Stimulated activated CD4-positive, alpha-beta T cell treated with anti-CD3 and anti-CD28 coated beads, Interleukin-12 subunit alpha, Interleukin-12 subunit beta, amount 100 ng/mL, for 24 hours (primary cell): ENCODE measurements at regions not wholly inside any gene's neighbourhood (a gene's known extent, or its start where the extent isn't known, plus 50 kb on each side); places are given as distances from the start of the nearest gene placed in this dataset.

Experiments
- DNase-seq, 2 experiments: peaks; one replicate each; pipeline ENCODE4 v3.0.0-alpha.2; 2020; ENCODE audit warnings: low read depth in 2 of 2

DNA sequence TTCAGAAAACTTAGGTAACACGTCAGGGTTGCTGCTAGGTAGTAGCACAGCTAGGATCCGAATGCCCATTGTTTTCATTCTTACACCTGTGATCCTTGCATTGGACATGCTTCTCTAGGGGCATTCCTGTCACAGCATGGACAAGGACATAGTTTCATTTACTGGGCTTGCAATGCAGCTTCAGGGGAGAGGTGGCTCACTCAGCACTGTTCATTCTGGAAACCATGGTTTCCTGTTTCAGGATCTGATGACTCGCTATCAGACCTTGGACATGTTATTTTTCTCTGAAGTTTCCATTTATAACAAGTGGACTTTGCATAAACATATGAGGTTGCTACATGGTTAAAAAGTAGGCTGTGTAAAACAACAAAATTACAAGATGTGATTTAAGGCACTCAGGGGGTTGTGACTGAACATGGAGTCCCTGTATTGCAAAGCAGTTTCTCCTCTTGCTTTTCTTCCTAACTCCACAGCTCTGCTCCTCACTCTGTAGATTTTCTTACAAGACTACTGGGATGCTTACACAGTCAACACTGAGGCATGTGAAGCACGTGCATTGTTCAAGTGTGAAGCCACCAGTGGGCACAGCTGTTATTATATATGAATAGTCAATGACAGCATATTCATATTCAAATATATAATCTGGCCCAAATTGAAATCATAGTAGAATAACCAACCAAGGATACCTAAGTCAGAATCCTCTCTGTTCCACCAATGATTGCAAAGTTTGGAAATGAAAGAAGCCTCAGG lies 66.1 kb upstream of the STK32A start:
- no peak for DNase-seq

DNA sequence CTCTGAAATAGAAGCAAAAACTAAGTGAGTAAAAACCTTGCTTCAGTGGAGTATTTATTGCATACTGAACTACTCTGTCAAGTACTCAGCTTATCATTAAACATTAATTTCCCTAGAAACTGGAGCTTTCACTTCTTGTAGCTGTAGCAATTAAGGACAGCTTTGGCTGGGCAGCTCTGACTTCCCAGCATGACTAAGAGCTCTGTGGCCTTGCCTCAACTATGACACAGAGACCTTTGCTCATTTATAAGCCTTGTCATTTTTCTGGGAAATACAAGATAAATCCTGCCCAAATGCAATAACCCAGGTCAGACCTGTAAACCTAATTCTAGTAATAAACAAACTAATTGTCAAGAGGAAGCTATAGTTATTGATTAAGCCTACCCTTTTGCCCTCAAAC lies 65.4 kb upstream of the STK32A start:
- no peak for DNase-seq

DNA sequence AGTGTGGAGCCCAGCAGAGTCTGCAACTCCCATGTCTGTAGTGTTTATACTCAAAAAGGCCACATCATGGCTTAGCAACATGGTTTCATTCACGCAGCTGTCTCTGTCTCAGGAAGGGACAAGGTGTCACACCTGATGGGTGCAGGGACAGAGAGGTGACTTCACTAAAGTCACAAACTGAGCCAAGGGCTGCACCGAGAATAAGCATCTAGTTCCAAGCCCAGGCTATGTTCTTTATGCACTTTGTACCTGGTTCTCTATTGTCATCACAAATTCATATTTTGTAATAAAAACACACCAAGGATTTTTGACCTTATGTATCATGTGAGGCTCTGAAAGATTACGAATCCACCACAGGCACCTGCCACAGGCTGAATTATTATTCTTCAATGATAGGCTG lies 64.9 kb upstream of the STK32A start:
- no peak for DNase-seq

DNA sequence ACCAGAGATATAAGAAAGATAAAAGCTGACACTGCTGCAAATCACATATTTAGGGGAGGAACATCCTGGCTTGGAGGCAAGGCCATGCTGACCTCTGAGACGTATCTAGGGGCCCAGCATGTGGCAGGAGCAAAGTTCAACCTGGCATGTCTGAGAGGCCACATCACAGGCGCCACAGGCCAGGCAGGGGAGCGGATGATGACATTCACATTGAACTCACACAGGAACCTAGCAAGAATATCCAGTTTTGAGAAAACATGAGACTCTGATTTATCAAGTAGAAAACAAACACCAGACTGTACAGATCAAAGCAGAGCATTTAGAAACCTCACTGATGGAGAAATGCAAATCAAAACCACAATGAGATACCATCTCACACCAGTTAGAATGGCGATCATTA lies 64.2 kb upstream of the STK32A start:
- DNase-seq = no peak

DNA sequence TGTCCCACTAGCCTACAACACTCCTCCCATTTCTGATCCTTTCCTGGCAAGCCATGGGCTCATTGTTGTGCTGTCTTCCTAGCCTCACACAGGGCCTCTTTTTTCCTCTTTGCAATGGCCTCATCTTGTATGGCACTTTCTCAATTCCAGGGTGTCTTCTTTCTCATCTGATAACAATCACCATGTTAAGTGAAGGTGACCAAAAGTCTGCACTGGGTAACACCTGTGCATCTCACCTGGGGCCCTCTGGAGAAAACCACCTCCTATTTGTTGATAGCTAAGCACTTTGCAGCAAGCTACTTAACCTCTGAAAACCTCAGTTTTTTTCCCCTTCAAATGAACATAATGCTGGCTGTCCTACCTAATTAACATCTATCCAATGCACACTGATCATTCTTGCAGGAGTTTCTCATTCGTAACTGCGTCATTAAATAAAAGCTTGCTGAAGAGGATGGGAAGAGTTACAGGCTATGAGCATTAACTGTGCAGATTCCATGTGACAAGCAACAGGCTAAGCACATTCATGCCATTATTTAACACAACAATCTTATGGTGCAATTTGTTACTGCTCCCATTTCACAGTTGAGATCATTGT lies 60.1 kb upstream of the STK32A start:
- no peak for DNase-seq

DNA sequence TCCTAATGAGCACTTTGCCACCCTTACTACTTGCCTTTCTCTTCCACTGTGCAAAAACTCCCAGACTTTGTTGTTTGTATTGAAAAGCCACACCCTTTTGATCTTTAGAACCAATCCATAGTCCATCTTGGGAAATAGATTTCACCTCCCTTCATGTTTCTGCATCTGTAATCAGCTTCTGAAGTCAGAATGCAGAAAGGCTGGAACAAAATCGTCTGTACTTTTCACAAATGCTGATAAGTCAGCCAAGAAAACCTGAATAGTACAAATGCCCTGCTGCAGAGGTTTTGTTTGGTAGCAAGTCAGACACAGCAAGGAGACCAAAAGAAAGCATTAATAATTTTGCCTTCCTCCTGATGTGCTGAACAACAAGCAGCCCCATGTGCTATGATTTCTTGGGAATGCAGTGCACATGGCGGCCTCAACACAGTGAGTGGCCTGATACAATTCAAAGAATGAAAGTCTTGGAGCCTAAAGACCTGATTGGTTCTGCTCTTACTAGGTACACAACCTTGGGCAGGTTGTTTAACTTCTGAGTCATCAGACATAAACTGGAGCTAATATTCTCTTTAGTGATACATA lies 59.2 kb upstream of the STK32A start:
- no peak for DNase-seq

DNA sequence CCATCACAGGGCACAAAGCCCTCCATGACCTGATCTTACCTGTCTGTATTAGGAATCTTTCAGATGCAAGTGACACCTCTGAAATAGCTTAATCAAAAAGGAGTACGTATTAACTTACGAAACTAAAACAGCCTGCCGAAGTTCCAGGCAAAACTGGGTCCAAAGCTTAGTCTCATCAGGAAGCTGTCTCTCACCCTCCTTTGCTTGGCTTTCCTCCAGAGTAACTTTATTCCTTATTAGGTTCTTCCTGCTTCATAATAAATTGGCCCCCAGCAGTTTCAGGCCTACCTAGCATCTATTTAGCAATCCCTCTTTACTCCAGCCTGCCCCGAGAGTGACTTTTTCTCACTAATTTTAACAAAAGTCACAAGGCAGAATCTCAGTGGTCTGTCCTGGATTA lies 58.4 kb upstream of the STK32A start:
- no peak for DNase-seq

DNA sequence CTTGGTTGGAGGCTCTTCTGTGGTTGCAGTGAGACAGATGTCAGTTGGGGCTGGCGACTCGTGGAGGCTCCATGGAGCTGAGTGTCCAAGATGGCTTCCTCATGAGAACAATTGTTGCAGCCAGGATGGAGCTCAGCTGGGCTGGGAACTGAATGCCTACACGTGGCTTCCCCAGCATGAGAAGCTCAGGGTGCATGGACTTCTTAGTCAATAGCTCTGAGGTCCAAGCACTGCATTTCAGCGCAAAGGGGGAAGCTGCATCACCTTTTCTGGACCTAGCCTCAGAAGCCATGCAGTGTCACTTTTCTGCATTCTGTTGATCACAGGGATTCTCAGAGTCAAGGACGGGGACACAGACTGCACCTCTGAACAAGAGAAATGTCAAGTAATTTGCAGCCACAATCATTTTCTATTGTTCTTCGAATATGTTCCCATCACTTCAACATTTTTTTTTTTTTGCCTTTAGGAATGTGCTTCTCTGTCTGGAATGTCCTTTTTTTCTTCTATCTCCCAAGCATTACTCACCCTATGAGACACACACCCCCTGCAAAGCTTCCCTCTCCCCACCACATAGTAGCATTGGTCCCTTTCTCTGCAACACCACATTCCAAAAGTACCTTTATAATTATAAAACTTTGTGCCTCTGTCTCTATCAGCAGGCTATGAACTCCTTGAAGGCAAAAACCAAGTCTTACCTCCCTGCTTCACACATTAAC lies 57.5 kb upstream of the STK32A start:
- no peak for DNase-seq

DNA sequence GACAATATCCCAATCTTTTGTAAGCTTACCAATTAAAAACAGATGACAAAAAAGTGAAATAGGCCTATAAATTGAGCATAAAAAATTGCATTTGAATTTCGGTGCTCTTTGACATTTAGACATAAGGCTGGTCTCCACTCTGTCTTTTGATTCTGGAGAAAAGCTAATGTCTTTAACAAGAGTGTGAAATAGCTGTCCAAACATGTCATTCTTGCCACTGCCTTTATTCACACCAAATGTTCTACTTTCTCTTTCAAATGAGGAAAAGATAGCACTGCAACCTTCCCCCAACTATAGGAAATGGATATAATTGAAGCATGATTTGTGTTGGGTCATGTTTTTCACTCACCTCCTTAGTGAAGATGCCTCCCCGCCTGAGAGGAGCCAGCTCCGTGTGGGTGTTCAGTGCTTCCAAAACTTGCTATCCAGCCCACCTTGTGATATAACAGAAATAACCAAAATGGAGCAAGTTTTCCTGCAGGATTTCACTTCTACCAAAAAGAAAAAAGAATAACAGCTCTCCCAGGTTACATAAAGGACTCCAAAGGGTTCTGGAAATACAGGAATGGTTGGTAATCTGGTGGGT lies 55.2 kb upstream of the STK32A start:
- no peak for DNase-seq

DNA sequence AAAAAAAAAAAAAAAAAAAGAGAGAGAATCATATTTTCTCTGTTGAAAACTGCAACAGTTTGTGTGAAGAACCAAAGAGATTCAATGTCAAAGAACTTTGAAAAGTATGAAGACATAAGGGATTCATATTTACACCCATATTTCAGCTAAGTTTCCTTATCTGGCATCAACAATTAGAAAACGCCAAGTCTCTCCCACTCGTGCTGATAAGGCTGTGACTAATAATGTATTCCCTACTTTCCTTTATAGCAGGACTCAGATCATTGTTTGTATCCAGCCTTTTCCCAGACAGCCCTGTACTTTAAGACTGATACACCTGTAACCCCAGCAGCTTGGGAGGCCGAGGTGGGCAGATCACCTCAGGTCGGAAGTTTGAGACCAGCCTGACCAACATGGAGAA lies 54.1 kb upstream of the STK32A start:
- no peak for DNase-seq
